ENCODE measurements at regions not wholly inside any gene's neighbourhood (a gene's known extent, or its start where the extent isn't known, plus 50 kb on each side); places are given as distances from the start of the nearest gene placed in this dataset.

DNA sequence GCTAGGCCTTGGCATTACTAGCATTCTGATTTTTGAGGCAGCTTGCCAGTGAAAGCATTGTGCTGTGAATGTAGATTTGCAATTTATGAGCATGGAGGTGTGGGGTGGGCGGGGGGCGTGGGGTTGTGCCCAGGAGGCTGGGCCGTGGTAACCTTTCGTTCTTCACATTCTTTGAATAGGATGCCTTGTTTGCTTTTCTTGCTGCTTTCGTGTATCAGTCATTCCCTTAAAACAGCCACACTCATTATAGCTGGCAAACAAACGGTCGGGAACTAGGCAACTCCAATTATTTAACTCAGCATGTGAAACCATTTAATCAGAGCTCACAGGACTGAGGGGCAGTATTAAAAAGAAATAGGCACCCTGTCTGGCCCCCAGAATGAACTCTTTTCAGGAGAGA, 115.9 kb upstream of the PELI2 start:
- no TSS peak for BruUV-seq (replicated peaks)
- POLR2A ChIA-PET: no interaction called here
- Histone ChIP-seq H3K4me3 (replicated peaks in 1 of 3; ENCODE audit: insufficient read depth in 1 of 3, low read depth in 1 of 3, low read length in 3 of 3) (no peak overlapping the region), H3K27ac (ENCODE audit: insufficient read depth, low read depth, low read length) (no peak overlapping the region), H2AFZ (ENCODE audit: low read depth, low read length) (no peak overlapping the region), H4K20me1 (replicated peaks; ENCODE audit: control insufficient read depth, extremely low read depth, insufficient read depth, low read length) (no peaks in the 10 kb centered on the region), H3K27me3 (ENCODE audit: control insufficient read depth in 2 of 2, insufficient read depth in 2 of 2, low read length in 2 of 2) (no peaks in the 10 kb centered on the region), H3K9me1 (replicated peaks; ENCODE audit: control insufficient read depth, extremely low read depth, insufficient read depth, low read length) (no peaks in the 10 kb centered on the region), H3K36me3 (ENCODE audit: control insufficient read depth in 2 of 2, extremely low read depth in 1 of 2, insufficient read depth in 2 of 2, low read length in 2 of 2) (no peaks in the 10 kb centered on the region), H3K9me3 (replicated peaks; ENCODE audit: control insufficient read depth, insufficient read depth, low read length) (no peaks in the 10 kb centered on the region), H3K4me2 (ENCODE audit: insufficient read depth, low read length) (no peak overlapping the region), H3K79me2 (ENCODE audit: control insufficient read depth, insufficient read depth, low read length) (no peaks in the 10 kb centered on the region), H3K9ac (replicated peaks; ENCODE audit: extremely low read depth, insufficient read depth, low read length) (no peak overlapping the region), H3K4me1 (ENCODE audit: control insufficient read depth, extremely low read depth, insufficient read depth, low read length) (no peaks in the 10 kb centered on the region)
- TF ChIP-seq GATA2 (IDR thresholded peaks at IDR 0.05; ENCODE audit: insufficient read depth, insufficient read length, low read depth, low read length): no peak
- no peak for TF ChIP-seq EZH2 (IDR thresholded peaks at IDR 0.05; ENCODE audit: borderline replicate concordance, low read depth, low read length, severe bottlenecking)
- no peak for TF ChIP-seq FOS (IDR thresholded peaks at IDR 0.05; ENCODE audit: borderline replicate concordance, insufficient read depth, low read length)
- TF ChIP-seq POLR2AphosphoS5 (IDR thresholded peaks at IDR 0.05; ENCODE audit: insufficient read depth, low read depth, low read length): no peak
- no peak for TF ChIP-seq MYC (IDR thresholded peaks at IDR 0.05; ENCODE audit: low read depth, low read length)
- FAIRE-seq: no peak
- CTCF ChIA-PET: interaction anchor here (0.8 kb wide), 1 partner anchor 19 kb away, joined by 3 read pairs; no protein-coding TSS in a partner anchor
- dilution Hi-C loops (cut with MboI; ENCODE audit: extremely low pct_ligation_motif_present, low sequenced_read_pairs) (no loop called here), intact Hi-C loops (cut with micrococcal nuclease) (no loop called here)
- DNase-seq (ENCODE audit: low read depth, low spot score): no peak

DNA sequence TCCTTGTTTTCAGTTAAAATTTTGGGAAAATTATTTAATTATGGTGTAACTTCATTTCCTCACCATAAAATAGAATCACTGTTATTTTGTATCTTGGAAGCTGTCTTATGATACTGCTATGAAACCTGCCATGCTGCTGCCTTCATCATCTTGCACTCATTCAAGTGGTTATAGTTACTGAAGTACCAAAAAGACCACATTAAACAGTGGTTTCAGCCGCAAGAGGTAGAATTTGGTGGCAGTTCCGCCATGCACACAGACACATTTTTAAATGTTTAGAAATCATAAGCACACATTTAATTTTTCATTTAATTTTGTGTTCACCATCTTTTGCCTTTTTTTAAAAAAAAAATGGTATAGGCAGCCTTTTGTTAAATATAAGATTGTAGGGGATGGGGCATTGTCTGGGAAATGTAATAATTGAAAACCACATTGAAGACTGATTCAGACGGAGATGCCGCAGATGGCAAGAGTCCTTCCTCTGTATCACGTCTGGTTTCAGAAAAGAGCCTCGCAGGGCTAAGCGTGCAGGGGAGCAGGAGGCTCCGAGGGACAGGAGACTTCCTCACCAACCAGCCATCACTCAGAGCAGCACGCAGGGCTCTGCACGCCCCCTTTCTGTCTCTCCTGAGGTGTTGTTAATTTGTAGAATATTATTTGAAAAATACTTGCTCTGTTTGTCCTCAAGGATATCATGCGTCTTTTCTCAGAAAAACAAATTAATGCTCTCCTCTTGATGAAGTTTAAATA, 115.2 kb upstream of the PELI2 start:
- no peak for TF ChIP-seq POLR2AphosphoS5 (IDR thresholded peaks at IDR 0.05; ENCODE audit: insufficient read depth, low read depth, low read length)
- no peak for TF ChIP-seq MYC (IDR thresholded peaks at IDR 0.05; ENCODE audit: low read depth, low read length)
- no peak for TF ChIP-seq JUN (IDR thresholded peaks at IDR 0.05; ENCODE audit: borderline replicate concordance, insufficient read depth, insufficient read length, low read depth)
- no peak for TF ChIP-seq EZH2 (IDR thresholded peaks at IDR 0.05; ENCODE audit: borderline replicate concordance, low read depth, low read length, severe bottlenecking)
- no peak for TF ChIP-seq FOS (IDR thresholded peaks at IDR 0.05; ENCODE audit: borderline replicate concordance, insufficient read depth, low read length)
- no peak for TF ChIP-seq GATA2 (IDR thresholded peaks at IDR 0.05; ENCODE audit: insufficient read depth, insufficient read length, low read depth, low read length)
- TF ChIP-seq, protein P1, sequence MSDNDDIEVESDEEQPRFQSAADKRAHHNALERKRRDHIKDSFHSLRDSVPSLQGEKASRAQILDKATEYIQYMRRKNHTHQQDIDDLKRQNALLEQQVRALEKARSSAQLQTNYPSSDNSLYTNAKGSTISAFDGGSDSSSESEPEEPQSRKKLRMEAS (IDR thresholded peaks at IDR 0.05; ENCODE audit: insufficient read depth, insufficient read length): no peak
- TF ChIP-seq, protein P2, sequence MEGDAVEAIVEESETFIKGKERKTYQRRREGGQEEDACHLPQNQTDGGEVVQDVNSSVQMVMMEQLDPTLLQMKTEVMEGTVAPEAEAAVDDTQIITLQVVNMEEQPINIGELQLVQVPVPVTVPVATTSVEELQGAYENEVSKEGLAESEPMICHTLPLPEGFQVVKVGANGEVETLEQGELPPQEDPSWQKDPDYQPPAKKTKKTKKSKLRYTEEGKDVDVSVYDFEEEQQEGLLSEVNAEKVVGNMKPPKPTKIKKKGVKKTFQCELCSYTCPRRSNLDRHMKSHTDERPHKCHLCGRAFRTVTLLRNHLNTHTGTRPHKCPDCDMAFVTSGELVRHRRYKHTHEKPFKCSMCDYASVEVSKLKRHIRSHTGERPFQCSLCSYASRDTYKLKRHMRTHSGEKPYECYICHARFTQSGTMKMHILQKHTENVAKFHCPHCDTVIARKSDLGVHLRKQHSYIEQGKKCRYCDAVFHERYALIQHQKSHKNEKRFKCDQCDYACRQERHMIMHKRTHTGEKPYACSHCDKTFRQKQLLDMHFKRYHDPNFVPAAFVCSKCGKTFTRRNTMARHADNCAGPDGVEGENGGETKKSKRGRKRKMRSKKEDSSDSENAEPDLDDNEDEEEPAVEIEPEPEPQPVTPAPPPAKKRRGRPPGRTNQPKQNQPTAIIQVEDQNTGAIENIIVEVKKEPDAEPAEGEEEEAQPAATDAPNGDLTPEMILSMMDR (IDR thresholded peaks at IDR 0.05; ENCODE audit: extremely low read depth in 1 of 2, insufficient read depth in 1 of 2, low read depth in 1 of 2, low read length in 2 of 2): no peak
- TF ChIP-seq POLR2A (IDR thresholded peaks at IDR 0.05; ENCODE audit: low read depth, low read length): no peak
- dilution Hi-C loops (cut with MboI; ENCODE audit: extremely low pct_ligation_motif_present, low sequenced_read_pairs) (no loop called here), intact Hi-C loops (cut with micrococcal nuclease) (no loop called here)
- Histone ChIP-seq H3K27me3 (ENCODE audit: control insufficient read depth in 2 of 2, insufficient read depth in 2 of 2, low read length in 2 of 2) (no peaks in the 10 kb centered on the region), H3K4me3 (replicated peaks in 1 of 3; ENCODE audit: insufficient read depth in 1 of 3, low read depth in 1 of 3, low read length in 3 of 3) (no peak overlapping the region), H3K9me1 (replicated peaks; ENCODE audit: control insufficient read depth, extremely low read depth, insufficient read depth, low read length) (no peaks in the 10 kb centered on the region), H3K36me3 (ENCODE audit: control insufficient read depth in 2 of 2, extremely low read depth in 1 of 2, insufficient read depth in 2 of 2, low read length in 2 of 2) (no peaks in the 10 kb centered on the region), H3K9ac (replicated peaks; ENCODE audit: extremely low read depth, insufficient read depth, low read length) (no peak overlapping the region), H3K9me3 (replicated peaks; ENCODE audit: control insufficient read depth, insufficient read depth, low read length) (no peaks in the 10 kb centered on the region), H2AFZ (ENCODE audit: low read depth, low read length) (no peak overlapping the region), H3K79me2 (ENCODE audit: control insufficient read depth, insufficient read depth, low read length) (no peaks in the 10 kb centered on the region), H4K20me1 (replicated peaks; ENCODE audit: control insufficient read depth, extremely low read depth, insufficient read depth, low read length) (no peaks in the 10 kb centered on the region), H3K27ac (ENCODE audit: insufficient read depth, low read depth, low read length) (no peak overlapping the region), H3K4me2 (ENCODE audit: insufficient read depth, low read length) (no peak overlapping the region), H3K4me1 (ENCODE audit: control insufficient read depth, extremely low read depth, insufficient read depth, low read length) (no peaks in the 10 kb centered on the region)
- no TSS peak for BruUV-seq (replicated peaks)
- FAIRE-seq (no peak), DNase-seq (ENCODE audit: low read depth, low spot score) (no peak)
- ChIA-PET POLR2A (no interaction called here), CTCF (no interaction called here)
